GM21717 (cell line): ENCODE measurements at regions not wholly inside any gene's neighbourhood (a gene's known extent, or its start where the extent isn't known, plus 50 kb on each side); places are given as distances from the start of the nearest gene placed in this dataset.

Experiments used
- ATAC-seq: cut with Tn5 transposase; IDR thresholded peaks from one replicate; pipeline ENCODE4 v1.9.1; 2021; ENCODE audit warnings: mild to moderate bottlenecking, moderate library complexity; ENCODE audit not compliant: unreplicated experiment

GRCh38 chr5:81856948-81857928 is 106.3 kb upstream of the SSBP2 start:
- ATAC-seq, result no peak

- ATAC-seq, result no peak
Measured at GRCh38 chr5:81855591-81855990, 104.7 kb upstream of the SSBP2 start.

GRCh38 chr5:81854915-81855314 is 104.0 kb upstream of the SSBP2 start:
- ATAC-seq, result no peak

- ATAC-seq, result no peak
Measured at GRCh38 chr5:81854485-81854884, 103.6 kb upstream of the SSBP2 start.

GRCh38 chr5:81853030-81853357 is 102.1 kb upstream of the SSBP2 start:
- no peak for ATAC-seq

- no peak for ATAC-seq
Measured at GRCh38 chr5:81852291-81853029, 101.6 kb upstream of the SSBP2 start.

- ATAC-seq, result peak; percentile 89
Measured at GRCh38 chr5:81851481-81852178, 100.7 kb upstream of the SSBP2 start.

GRCh38 chr5:81850501-81851357 is 99.8 kb upstream of the SSBP2 start:
- no peak for ATAC-seq

- no peak for ATAC-seq
Measured at GRCh38 chr5:81849770-81850367, 99.0 kb upstream of the SSBP2 start.

- ATAC-seq, result no peak
Measured at GRCh38 chr5:81848362-81848880, 97.5 kb upstream of the SSBP2 start.

GRCh38 chr5:81846301-81846700 is 95.4 kb upstream of the SSBP2 start:
- no peak for ATAC-seq

- ATAC-seq, result no peak
Measured at GRCh38 chr5:81843845-81844244, 92.9 kb upstream of the SSBP2 start.

- ATAC-seq, result no peak
Measured at GRCh38 chr5:81842795-81843398, 92.0 kb upstream of the SSBP2 start.

- no peak for ATAC-seq
Measured at GRCh38 chr5:81839034-81839433, 88.1 kb upstream of the SSBP2 start.

GRCh38 chr5:81838307-81838906 is 87.5 kb upstream of the SSBP2 start:
- peak; percentile 78 for ATAC-seq

GRCh38 chr5:81837667-81838306 is 86.9 kb upstream of the SSBP2 start:
- ATAC-seq, result no peak

GRCh38 chr5:81835814-81836367 is 85.0 kb upstream of the SSBP2 start:
- no peak for ATAC-seq

- ATAC-seq, result no peak
Measured at GRCh38 chr5:81834021-81834660, 83.2 kb upstream of the SSBP2 start.
